GM10248 (cell line): ENCODE measurements at regions not wholly inside any gene's neighbourhood (a gene's known extent, or its start where the extent isn't known, plus 50 kb on each side); places are given as distances from the start of the nearest gene placed in this dataset.

Experiments
- CTCF ChIA-PET: fragments of 300-600 bp; sonication (Branson Sonifier 250); formaldehyde crosslinking; extraction: SDS; loops from one replicate; lab custom pipeline; 2021; ENCODE audit warnings: antibody characterized with exemption; lab: Yijun Ruan, JAX
- POLR2A ChIA-PET: fragments of 350-650 bp; sonication (Branson Sonifier 250); formaldehyde crosslinking; extraction: SDS; loops from one replicate; lab custom pipeline; 2020; ENCODE audit warnings: antibody characterized with exemption; lab: Yijun Ruan, JAX
- DNase-seq: peaks from one replicate; pipeline ENCODE4 v3.0.0; 2012; ENCODE audit errors: extremely low spot score
- CTCF ChIP-seq: IDR thresholded peaks from 2 replicates; pipeline ENCODE4 v1.5.1; 2012; ENCODE audit warnings: mild to moderate bottlenecking, low read depth; ENCODE audit errors: extremely low read depth, missing control alignments, control extremely low read depth

- POLR2A ChIA-PET, result no interaction called here
- DNase-seq, result no peak
- CTCF ChIA-PET, result no interaction called here
- no peak for TF ChIP-seq CTCF
These were observed 719.1 kb upstream of the ANO3 start for GRCh38 chr11:25612806-25613205.

GRCh38 chr11:25613451-25613850, 718.5 kb upstream of the ANO3 start:
- ChIA-PET CTCF (no interaction called here), POLR2A (no interaction called here)
- TF ChIP-seq CTCF, result no peak
- DNase-seq, result no peak

- no peak for DNase-seq
- no peak for TF ChIP-seq CTCF
- ChIA-PET POLR2A (no interaction called here), CTCF (no interaction called here)
These were observed 718.1 kb upstream of the ANO3 start for GRCh38 chr11:25613865-25614264.

- ChIA-PET CTCF (no interaction called here), POLR2A (no interaction called here)
- TF ChIP-seq CTCF, result no peak
- no peak for DNase-seq
These were observed 716.9 kb upstream of the ANO3 start for GRCh38 chr11:25615069-25615468.

- CTCF ChIA-PET, result no interaction called here
- POLR2A ChIA-PET, result no interaction called here
- TF ChIP-seq CTCF, result no peak
- no peak for DNase-seq
These were observed 716.1 kb upstream of the ANO3 start for GRCh38 chr11:25615841-25616240.

- POLR2A ChIA-PET, result no interaction called here
- no peak for DNase-seq
- CTCF ChIA-PET, result no interaction called here
- TF ChIP-seq CTCF, result no peak
These were observed 706.8 kb upstream of the ANO3 start for GRCh38 chr11:25625094-25625493.

GRCh38 chr11:25628030-25628429, 703.9 kb upstream of the ANO3 start:
- POLR2A ChIA-PET, result no interaction called here

More at GRCh38 chr11:25628030-25628429, 703.9 kb upstream of the ANO3 start:
- CTCF ChIA-PET, result interaction anchor here (0.8 kb wide), 1 partner anchor 33 kb away, joined by 3 read pairs; no protein-coding TSS in a partner anchor
- TF ChIP-seq CTCF, result no peak
- no peak for DNase-seq
